Activated CD4-positive, alpha-beta T cell treated with anti-CD3 and anti-CD28 coated beads, Interleukin-2, Interleukin-6, amounts not matched to agents 100 ng/mL and 50 ng/mL, durations not matched to agents 16 hours and 8 hours (primary cell): ENCODE measurements at regions not wholly inside any gene's neighbourhood (a gene's known extent, or its start where the extent isn't known, plus 50 kb on each side); places are given as distances from the start of the nearest gene placed in this dataset.

Source experiments
- DNase-seq: peaks from one replicate; pipeline ENCODE4 v3.0.0-alpha.2; 2020

DNA sequence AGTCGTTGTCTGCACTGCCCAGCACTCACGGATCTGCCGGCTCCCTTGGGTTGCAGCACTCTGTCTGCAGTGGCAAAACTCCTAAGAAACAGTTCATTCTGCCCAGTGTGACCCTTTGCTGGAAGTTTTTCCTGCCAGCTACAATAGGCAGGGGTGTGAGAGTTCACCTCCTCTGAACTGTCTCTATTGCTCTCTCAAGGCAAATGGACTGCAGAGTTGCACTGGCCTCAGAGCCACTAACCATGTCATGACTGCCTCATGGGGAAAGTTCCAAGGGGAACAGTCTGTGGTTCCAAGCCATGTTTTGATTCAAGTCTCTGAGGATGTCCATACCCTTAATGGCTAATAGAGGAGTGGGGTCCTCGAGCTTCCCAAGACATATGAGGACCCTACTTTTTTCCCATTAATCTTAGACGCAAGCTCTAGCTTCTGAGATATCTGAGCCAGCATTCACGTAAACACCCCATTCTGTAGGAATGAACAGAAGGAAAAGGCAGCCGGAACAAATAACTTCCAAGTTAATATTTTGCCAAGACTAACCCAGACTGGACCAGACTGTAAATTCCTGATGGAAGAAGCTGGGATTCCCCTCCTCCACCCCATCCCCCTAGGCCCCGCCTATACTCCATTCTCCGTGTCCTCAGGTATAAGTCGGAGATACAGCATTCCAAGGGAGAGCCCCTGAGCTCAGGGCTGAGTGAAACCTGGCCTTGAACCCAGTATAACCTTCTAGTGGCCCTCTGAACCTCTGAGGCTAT lies 93.8 kb upstream of the AKT3 start:
- no peak for DNase-seq

GRCh38 chr1:243942196-243943150 lies 92.4 kb upstream of the AKT3 start:
- DNase-seq = no peak

GRCh38 chr1:243940451-243940850 lies 90.4 kb upstream of the AKT3 start:
- DNase-seq = no peak

GRCh38 chr1:243939167-243939848 lies 89.3 kb upstream of the AKT3 start:
- DNase-seq = no peak

- DNase-seq = peak; percentile 15
Observed at GRCh38 chr1:243938208-243938607, 88.2 kb upstream of the AKT3 start.

DNA sequence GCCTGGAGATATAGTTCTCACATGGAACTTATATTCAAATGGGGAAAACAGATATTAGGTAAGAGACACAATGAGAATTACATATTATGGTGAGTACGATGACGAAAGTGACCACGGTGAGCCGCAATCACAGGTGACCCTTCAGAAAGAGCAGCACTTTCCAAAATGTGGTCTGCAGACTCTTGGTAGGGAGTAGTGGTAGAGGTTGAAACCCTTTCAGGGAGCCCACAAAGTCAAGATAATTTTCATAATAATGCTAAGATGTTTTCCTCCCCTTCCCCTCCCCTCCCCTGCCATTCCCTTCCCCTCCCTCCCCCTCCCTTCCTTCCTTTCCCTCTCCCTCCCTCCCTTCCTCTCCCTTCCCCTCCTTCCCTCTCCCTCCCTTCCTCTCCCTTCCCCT lies 83.5 kb upstream of the AKT3 start:
- DNase-seq = no peak

- DNase-seq = no peak
Observed at GRCh38 chr1:243931957-243932356, 81.9 kb upstream of the AKT3 start.

DNA sequence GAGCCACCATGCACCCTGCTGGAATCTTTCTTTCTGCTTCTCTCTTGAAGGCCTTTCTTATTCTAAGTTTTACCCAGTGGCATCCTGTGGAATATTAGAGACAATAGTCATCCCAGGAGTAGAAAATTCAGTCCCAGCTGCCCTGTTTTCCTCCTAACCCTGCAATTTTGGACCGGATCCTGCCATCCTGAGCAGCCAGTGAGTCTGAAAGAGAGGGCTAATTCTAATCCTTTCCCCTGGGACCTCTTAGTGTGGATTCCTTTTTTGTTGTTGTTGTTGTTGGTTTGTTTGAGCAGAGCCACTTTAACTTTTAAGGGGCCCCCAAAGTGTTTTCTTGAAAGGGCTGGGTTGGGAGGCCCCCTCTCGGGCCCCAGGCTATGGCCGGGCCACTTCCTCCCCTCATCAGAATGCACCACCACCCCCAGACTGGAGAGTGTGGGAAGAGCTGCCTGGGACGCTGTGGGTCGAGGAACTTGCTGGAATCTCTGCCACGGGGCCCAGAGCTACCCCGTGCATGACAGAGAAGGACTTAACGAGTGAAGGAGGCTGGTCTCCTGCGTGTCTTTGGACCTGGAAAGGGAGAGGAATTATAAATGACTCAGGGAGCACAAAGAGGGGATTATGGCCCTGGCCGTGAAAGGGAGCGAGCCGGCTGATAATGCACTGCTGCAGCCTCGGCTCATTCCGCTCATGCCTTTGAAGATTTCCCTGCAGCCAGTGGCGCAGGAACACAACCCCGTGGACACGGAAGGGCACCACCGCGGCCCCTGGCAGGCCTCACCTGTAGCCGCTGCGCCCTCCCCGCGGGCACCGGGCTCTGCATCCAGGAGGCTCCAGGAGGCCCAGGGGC lies 81.0 kb upstream of the AKT3 start:
- no peak for DNase-seq

GRCh38 chr1:243927381-243927780 lies 77.3 kb upstream of the AKT3 start:
- DNase-seq = no peak

GRCh38 chr1:243926803-243927245 lies 76.8 kb upstream of the AKT3 start:
- DNase-seq = no peak

GRCh38 chr1:243926299-243926698 lies 76.3 kb upstream of the AKT3 start:
- no peak for DNase-seq

GRCh38 chr1:243924588-243925349 lies 74.7 kb upstream of the AKT3 start:
- no peak for DNase-seq

DNA sequence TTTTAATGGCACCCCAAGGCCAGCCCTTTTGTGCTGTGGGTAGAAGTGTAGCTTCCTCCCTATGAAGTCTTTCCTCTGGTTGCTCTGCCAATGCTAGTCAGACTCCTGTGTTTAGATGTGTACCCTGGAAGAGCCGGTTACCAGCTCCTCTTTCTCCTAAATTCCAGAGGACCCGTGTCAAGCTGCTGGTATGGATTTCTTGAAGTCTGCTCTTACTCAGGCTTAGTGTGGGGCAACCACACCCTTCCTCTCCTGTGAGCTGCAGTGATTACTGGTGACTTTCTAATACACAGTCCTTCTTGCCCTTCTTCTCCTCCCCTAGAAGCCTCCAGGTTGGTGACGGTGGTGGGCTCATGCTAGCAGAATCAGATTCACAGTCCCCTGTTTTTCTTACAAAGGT lies 74.1 kb upstream of the AKT3 start:
- DNase-seq = no peak

- no peak for DNase-seq
Observed at GRCh38 chr1:243923292-243924171, 73.5 kb upstream of the AKT3 start.

DNA sequence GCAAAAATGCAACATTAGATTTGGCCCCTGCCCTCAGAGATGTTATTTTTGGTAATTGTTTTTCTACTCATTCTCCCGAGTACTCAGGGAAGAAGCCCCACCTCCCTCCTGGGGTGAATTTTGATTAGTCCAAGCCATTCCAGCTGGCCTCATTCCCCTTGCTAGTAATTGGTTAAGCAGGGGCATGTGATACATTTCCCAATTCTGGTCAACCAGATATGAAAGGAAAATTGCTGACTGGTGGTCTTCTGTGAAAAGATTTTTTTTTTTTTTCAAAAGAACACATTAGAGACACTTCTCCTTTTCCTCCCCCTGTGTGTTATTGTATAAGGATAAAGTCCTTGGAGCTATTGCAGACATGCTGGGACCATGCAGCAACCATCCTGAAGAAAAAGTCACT lies 71.1 kb upstream of the AKT3 start:
- no peak for DNase-seq

GRCh38 chr1:243917863-243918565 lies 68.0 kb upstream of the AKT3 start:
- DNase-seq = peak; percentile 7

- peak; percentile 5 for DNase-seq
Observed at GRCh38 chr1:243917177-243917862, 67.3 kb upstream of the AKT3 start.

GRCh38 chr1:243916160-243916559 lies 66.1 kb upstream of the AKT3 start:
- DNase-seq = no peak

GRCh38 chr1:243912347-243912746 lies 62.3 kb upstream of the AKT3 start:
- no peak for DNase-seq
